NOMO-1 (cell line): ENCODE measurements at regions not wholly inside any gene's neighbourhood (a gene's known extent, or its start where the extent isn't known, plus 50 kb on each side); places are given as distances from the start of the nearest gene placed in this dataset.
"Not testable (repeated sequence)": the region's sequence is repeated elsewhere in the genome, so short reads cannot be mapped to it uniquely, and the experiment has no call there.

Source experiments
- DNase-seq, 2 experiments: peaks; one replicate each; lab custom pipeline; 2025; ENCODE audit not compliant: unreplicated experiment in 2 of 2; lab: John Stamatoyannopoulos, UW

DNA sequence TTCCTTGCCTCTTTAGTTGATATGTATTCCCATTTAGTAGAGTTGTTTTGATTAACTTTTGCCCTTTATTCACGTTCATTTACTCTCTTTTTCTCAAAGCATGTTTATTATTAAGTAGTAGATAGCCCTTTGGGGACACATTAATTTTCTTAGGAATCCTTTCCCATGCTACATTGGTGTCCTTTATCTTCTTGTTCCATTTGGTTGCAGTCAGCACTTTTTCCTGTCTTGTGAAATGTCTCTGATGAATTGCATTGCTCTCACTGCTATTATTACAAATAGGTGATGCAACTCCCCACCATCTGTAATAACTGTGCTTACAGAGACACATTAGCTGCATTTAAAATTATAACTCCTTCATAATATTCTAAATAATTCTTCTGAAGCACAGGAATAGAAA, 428.5 kb upstream of the CNTNAP5 start:
- DNase-seq: no peak

DNA sequence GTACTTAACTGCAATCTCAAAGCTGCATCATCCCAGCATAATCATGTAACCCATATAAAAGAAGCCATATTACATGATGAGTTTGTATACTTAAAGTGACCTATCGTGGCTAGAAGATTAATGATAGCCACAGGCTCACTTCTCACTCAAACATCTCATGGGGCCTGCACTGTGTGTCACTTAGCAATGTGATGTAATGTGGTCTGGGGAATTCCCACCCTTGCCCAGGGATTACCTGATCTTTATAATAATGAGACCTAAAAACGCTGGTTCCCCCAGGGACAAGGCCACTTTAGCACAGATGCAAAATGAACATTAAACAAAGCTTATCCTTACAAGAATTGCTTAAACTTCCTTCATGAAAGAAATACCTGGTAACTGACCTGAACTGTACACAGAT, 427.1 kb upstream of the CNTNAP5 start:
- no peak for DNase-seq

DNA sequence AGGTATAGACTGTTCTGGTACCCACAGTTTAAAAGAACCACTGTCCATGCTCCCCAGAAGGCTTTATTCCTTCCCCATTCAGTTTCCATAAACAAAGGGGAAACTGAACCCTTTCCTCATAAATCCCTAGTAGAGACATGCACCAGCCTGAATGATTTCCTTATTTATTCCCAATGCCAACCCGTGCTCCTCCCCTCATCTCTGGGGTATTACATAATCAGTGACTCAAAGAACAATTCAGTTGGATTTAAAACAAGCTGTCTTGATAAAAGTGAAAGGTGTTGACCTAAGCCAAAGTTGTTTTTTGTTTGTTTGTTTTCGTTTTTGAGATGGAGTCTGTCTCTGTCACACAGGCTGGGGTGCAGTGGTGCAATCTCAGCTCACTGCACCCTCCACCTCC, 418.5 kb upstream of the CNTNAP5 start:
- no peak for DNase-seq

DNA sequence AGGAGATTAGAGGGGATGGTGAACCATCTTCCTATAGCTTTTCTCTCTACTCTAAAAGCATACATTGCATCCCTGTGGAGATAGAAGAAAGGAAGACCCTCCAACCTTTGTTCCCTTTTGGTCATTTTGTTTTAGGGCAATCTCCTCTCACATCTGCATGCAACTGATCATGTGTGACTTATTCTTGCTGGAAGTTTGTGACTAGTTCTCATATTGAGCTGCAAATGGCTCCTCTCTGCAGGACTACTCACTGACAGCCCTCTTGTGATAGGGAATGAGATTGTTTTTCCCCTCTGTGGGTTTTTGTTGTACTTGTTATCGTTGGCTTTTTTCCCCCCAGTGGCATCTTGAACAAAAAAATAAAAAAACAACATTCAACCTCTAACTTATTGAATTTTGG, 416.0 kb upstream of the CNTNAP5 start:
- no peak for DNase-seq

DNA sequence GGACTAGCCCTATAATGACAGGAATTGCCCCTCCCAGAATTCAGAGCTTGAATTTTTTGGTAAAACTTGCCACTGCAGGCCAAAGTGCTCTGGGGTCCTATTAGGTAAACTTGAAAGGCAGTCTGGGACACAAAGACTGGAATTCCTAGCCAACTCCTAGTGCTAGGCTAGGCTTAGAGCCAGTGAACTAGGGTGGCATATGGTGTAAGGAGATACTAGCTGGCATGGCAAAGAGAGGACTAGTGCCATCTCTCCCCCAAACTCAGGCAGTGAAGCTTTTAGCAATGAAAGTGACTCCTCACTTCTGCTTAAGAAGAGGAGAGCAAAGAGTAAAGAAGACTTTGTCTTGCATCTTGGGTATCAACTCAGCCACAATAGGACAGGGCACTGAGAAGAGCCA, 410.5 kb upstream of the CNTNAP5 start:
- no peak for DNase-seq

DNA sequence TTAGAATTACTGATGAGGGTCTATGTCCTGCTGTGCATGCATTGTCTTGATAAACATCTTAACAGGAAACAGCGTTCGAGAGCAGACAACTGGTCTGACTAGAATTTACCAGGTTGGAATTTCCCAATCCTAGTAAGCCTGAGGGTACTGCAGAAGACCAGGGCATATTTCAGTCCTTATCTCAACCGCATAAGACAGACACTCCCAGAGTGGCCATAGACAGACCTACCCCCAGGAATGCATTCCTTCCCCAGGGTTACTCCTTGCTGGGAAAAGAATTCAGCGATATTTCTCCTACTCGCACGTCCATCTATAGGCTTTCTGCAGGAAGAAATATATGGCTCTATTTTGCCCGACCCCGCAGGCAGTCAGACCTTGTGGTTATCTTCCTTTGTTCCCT, 406.4 kb upstream of the CNTNAP5 start:
- DNase-seq: not testable (repeated sequence)

DNA sequence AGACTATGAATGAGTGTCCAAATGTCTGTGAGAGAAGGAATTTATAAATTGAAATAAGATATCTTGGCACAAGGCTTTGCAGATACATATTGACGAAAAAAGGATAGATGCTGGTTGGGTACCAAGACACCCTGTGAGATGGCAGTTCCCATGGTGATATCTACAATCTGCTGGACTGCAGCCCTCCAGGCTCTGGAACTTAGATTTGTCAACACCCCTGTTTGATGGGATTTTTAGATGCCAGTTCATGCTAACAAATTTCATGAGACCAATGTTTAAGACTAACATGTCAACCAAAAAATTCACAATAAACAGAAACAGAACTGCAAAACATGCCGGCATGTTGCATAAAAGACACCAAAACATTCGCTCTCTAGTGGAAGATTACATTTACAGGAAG, 400.3 kb upstream of the CNTNAP5 start:
- no peak for DNase-seq

DNA sequence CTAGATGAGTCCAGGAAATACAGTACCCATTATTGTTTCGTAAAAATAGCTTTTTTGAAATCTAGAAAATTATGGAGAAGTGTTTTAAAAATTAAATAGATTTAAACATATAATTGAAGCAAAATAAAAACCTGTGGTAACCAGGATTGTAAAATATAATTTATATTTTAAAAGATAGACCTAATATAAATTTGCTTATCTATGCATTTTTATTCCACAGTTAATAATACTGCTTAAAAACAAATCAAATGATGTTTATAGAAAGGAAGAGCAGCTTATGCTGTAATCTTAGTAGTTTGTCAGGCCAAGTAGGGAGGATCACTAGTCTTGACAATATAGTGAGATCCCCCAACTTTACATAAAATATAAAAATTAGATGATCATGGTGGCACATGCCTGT, 388.9 kb upstream of the CNTNAP5 start:
- no peak for DNase-seq

DNA sequence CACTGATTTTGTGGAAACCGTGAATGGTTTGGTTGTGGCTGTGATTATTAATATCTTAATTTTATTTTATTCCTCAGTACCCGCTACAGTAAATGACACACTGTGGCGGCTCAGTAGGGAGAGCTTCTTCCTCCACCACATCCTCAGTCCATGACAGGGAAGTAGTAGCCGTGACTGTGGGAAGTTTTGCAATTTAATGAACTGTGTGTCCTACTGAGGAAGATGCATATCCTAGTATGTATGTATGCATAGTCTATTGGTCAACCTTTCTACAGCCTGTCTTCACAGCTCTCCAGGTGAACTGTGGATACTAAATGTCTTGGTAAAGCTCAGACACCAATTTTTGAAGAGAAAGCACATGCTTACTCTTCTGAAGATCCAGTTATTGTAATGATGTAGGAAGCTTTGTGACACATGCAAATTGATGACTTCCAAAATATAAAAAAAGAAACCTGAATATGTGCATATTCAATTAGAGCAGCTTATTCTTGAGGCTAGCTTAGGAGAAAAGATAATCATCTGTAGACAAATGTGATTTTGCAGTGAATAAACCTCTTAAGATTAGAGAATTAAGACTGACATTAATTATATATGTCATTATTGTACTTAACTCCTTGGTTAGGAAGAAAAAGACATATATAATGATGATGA, 384.3 kb upstream of the CNTNAP5 start:
- DNase-seq: no peak

DNA sequence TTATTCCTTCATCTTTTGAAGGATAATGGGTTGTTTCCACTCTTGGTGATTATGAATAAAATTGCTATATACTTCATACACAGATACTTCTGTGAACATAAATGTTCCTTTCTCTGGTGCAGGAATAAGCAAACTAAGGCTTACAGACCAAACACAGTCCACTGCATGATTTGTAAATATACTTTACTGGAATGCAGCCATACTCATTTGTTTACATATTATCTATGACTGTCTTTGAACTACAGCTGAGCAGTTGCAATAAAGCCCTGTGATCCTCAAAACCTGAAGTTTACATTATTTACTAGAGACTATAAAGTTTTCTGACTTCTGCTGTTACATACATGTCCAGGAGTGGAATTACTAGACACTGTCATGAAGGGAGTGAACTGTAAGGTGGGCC, 381.0 kb upstream of the CNTNAP5 start:
- DNase-seq: no peak

DNA sequence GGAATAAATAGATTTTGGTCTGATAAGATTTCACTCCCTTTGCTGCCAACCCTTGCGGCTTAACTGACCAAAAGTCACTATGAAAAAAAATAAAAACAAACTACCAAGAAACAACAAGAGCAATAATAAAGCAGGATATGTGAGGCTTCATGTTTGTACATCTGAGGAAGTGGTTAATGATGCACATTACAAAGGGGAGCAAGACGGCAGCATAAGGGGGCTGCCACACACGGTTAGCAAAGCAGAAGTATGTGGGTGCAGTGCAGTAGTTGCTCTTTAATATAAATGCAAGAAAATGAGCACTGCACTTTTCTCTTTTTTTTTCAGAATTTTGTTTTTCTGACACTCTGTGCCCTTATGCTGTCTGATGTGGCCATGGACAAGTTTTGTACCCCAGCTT, 377.1 kb upstream of the CNTNAP5 start:
- no peak for DNase-seq

DNA sequence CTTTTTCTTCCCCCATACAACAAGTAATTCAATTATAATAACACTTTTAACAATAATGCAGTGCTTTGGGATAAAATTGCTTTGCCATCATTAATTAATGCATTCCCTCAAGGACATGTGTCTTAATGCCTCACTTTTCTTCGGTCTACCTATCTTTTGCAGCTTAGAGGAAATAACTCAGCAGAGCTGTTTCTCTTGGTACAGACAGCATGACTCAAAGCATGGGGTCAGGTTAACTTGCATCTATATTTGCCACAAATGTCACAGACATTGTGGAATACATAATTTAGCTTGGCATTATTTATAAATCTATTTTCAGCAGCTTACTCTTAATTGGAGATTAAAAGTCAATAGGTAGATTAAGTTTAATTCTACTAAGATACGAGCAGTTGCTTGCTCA, 376.1 kb upstream of the CNTNAP5 start:
- DNase-seq: no peak

DNA sequence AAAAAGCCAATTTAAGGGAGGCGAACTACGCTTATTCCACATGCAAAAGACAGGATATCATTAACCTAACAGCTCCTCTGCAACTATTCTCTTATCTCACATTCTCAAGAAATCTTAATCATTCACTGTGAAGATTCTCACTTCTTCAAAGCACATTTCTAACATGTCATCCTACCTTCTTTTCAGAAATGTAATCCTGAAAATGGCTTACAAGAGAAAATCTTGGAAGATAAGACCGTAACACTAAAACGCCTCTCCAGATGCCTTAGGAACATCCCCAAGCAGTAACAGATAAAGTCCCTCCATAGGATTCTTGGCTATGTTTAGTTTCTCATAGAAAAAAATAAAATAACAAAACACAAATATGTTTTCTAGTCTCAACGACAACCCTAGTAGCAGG, 373.9 kb upstream of the CNTNAP5 start:
- DNase-seq: no peak

DNA sequence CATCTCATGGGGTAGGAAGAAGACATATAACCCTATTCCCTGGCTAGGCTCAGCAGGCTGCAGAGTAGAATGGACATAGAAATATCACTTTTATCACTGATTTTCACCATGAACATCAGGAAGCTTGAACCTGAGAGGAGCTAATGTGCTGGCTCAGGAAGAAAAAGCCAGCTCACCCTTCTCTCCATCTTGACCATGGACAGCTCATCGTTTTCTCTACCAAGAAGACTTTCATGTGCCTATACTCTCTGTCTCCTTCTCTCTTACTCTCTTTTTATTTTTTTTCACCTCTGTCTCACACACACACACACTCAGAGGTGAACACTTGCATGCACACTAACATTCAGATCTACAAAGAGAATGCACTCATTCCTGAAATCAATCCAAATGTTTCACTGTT, 372.8 kb upstream of the CNTNAP5 start:
- DNase-seq: no peak

DNA sequence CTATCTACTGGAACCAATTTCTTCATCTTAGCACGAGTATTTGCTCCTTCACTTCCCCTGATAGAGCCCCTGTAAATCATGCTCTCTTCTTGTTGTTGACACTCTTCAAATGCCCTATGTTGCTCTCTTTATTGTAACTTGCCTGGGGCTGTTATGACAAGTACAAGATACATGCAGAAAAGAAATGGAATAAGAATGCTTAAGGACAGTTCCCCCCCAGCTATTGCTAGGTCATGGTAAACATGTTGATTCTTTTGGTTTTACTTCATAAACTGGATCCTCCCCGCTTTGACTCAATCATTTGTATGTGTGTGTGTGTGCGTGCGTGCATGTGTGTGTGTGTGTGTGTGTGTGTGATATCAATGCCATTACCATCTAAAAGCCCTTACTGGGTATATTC, 368.5 kb upstream of the CNTNAP5 start:
- no peak for DNase-seq

DNA sequence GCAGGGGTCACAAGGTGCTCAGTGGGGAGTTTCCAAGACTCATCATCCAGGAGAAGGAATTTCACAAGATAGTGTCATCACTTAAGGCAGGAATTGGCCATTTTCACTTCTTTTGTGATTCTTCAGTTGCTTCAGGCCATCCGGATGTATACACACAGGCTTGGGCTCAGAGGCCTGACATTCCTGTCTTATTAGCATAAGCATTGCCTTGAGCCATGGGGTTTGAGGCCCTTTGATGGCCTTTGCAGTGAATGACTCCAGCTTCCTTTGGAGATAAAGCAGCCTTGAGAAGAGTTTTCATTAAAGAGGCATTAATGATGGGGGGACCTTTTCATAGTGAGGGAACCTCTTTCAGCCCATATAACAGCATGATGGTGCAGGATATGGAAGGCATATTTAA, 366.0 kb upstream of the CNTNAP5 start:
- no peak for DNase-seq

DNA sequence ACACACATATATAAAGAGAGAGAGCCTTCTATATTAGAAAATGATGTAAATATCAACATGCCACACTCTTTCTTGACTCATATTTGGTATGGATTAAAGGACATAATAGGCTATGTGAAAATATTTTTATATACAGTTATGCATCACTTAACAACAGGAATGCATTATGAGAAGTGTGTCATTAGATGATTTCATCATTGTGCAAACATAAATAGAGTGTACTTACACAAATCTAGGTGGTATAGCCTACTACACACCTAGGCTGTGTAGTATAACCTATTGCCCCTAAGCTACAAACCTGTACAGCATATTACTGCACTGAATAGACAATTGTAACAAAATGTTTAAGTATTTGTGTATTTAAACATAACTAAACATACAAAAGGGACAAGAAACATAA, 354.8 kb upstream of the CNTNAP5 start:
- no peak for DNase-seq

DNA sequence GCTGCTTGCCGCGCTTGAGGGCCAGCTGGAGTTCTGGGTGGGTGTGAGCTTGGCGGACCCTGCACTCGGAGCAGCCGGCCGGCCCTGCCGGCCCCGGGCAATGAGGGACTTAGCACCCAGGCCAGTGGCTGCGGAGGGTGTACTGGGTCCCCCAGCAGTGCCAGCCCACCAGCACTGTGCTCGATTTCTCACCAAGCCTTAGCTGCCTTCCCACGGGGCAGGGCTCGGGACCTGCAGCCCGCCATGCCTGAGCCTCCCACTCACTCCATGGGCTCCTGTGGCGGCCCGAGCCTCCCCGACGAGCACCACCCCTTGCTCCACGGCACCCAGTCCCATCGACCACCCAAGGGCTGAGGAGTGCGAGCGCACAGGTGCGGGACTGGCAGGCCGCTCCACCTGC, 341.3 kb upstream of the CNTNAP5 start:
- not testable (repeated sequence) for DNase-seq

DNA sequence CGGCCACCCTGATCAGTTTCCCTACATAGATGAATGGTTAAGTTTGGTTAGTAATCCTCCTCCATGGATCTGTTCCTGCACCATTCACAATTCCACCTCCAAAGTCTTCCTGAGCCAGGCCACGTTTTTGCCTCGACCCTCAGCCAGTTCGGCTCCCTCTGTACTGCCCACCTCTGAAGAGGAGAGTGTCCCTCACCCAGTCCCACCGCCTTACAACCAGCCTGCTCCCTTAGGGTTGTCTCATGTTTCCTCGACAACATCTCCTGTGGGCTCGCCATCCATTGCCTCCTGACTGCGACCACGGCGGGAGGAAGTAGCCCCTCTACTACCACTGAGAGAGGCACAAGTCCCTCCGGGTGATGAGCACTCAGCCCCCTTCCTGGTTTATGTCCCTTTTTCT, 338.0 kb upstream of the CNTNAP5 start:
- DNase-seq: no peak

DNA sequence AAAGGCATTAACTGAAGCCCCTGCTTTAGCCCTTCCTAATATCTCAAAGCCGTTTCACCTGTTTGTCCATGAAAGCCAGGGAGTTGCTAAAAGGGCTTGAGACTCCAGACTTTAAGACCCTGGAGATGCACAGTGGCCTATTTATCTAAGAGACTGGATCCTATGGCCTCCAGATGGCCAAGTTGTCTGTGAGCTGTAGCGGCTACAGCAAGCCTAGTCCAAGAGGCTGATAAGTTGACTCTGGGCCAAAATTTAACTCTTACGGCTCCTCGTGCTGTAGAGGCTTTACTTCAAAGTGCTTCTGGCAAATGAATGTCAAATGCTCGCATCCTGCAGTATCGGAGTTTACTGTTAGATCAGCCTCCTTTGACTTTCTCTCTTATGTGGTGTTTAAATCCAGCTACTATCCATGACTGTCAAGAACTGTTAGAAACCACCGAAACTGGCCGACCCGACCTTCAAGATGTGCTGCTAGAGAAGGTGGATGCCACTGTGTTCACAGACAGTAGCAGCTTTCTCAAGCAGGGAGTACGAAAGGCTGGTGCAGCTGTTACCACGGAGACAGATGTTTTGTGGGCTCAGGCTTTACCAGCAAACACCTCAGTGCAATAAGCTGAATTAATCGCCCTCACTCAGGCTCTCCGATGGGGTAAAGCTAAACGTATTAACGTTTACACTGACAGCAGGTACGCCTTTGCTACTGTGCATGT, 336.7 kb upstream of the CNTNAP5 start:
- no peak for DNase-seq

DNA sequence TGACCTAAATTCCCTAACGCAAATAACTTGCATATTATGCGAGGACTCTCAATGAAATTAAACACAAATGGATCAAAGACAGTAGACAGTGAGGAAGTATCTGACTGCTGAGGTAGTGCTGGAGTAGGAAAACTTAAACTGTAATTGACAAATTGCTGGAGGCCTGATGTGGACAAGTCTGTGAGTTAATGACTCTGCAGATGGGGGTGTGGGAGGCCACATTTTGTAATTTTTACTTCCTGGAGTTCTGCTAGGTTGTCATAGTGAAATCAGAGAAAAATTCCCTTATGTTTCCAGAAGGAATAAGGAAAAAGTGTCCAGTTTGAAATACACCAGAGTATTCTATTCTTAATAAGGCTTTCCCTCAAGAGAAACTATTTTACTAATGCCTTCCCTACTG, 333.0 kb upstream of the CNTNAP5 start:
- DNase-seq: no peak

DNA sequence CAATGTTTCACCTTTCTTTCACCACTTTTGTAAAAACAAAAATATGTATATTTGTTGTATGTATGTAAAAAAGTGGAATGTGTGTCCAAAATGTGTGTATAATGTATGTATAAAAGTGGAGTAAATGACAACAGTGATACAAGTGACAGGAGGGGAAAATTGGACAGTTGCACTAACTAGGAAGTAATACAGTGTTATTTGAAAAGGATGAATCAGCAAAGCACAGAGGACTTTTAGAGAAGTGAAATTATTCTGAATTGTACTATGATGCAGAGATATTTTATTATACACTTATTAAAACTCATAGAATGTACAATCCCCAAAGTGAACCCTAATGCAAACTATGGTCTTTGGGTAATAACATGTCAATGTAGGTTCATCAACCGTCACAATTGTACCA, 331.3 kb upstream of the CNTNAP5 start:
- peak in 1 of 2 experiments; percentile 41 for DNase-seq

DNA sequence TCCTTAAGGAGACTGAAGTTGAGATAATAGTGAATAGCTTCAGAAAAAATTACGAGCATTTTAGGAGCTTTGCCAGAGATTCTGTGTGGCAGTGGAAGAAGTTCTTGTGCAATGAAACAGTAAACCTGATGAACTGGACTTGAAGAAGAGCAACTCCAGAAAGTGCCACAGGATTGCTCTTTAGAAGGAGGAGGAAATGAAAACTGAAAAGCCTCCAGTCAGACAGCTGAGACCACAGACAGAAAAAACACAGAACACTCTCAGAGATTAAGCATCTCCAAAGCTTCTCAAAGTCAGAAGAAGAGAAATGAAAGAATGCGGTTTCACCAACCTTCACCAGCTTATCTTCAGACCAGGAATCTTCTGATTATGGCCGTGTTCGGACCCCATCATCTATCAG, 329.7 kb upstream of the CNTNAP5 start:
- no peak for DNase-seq
